ENCODE measurements at regions not wholly inside any gene's neighbourhood (a gene's known extent, or its start where the extent isn't known, plus 50 kb on each side); places are given as distances from the start of the nearest gene placed in this dataset.

DNA sequence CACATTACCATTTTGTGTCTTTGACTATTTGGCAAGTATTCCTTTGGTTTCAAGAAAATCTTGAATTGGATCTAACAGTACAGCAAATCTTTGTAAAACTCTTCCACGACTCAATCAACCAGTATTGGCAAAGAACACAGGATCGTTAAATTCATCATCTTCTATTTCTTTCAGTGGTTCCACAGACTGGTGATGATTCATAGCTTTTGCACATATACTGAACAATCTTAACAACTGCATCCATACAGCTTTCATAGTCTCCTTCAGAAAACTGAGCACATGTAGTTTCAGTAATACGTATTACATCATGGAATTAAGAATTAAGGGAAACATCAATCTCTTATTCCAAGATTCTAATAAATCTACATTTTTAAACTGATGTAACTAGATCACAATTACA is 91.6 kb upstream of the LIPC start:
- H3K36me3 Mint-ChIP-seq (ENCODE audit: low read depth): no peaks in the 10 kb centered on the region
- H3K4me1 Mint-ChIP-seq (ENCODE audit: low read depth): no peaks in the 10 kb centered on the region
- H3K27me3 ChIP-seq (ENCODE audit: control insufficient read depth in 1 of 2, insufficient read depth in 2 of 2, low read length in 2 of 2): no peaks in the 10 kb centered on the region
- H3K27me3 Mint-ChIP-seq: no peaks in the 10 kb centered on the region
- H3K9me3 Mint-ChIP-seq: no peaks in the 10 kb centered on the region
- H3K36me3 ChIP-seq (ENCODE audit: insufficient read depth, low read length): no peaks in the 10 kb centered on the region
- no peak overlapping the region for H3K27ac Mint-ChIP-seq
- CTCF ChIA-PET: no interaction called here
- H3K27ac ChIP-seq (ENCODE audit: low read depth in 1 of 2, low read length in 2 of 2): no peak overlapping the region
- no peak for ATAC-seq (ENCODE audit: poor library complexity)
- H3K4me3 ChIP-seq (ENCODE audit: low read length): no peak overlapping the region
- H3K4me3 Mint-ChIP-seq: no peak overlapping the region
- no peaks in the 10 kb centered on the region for H3K9me3 ChIP-seq (ENCODE audit: control insufficient read depth in 1 of 2, insufficient read depth in 1 of 2, low read length in 2 of 2)
- POLR2A ChIA-PET: no interaction called here
- H3K4me1 ChIP-seq (ENCODE audit: insufficient read depth, low read length): no peaks in the 10 kb centered on the region
- intact Hi-C loops (cut with DNase I, micrococcal nuclease): no loop called here
- no peak for DNase-seq
- TF ChIP-seq, protein P1, sequence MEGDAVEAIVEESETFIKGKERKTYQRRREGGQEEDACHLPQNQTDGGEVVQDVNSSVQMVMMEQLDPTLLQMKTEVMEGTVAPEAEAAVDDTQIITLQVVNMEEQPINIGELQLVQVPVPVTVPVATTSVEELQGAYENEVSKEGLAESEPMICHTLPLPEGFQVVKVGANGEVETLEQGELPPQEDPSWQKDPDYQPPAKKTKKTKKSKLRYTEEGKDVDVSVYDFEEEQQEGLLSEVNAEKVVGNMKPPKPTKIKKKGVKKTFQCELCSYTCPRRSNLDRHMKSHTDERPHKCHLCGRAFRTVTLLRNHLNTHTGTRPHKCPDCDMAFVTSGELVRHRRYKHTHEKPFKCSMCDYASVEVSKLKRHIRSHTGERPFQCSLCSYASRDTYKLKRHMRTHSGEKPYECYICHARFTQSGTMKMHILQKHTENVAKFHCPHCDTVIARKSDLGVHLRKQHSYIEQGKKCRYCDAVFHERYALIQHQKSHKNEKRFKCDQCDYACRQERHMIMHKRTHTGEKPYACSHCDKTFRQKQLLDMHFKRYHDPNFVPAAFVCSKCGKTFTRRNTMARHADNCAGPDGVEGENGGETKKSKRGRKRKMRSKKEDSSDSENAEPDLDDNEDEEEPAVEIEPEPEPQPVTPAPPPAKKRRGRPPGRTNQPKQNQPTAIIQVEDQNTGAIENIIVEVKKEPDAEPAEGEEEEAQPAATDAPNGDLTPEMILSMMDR (IDR thresholded peaks at IDR 0.05): no peak

DNA sequence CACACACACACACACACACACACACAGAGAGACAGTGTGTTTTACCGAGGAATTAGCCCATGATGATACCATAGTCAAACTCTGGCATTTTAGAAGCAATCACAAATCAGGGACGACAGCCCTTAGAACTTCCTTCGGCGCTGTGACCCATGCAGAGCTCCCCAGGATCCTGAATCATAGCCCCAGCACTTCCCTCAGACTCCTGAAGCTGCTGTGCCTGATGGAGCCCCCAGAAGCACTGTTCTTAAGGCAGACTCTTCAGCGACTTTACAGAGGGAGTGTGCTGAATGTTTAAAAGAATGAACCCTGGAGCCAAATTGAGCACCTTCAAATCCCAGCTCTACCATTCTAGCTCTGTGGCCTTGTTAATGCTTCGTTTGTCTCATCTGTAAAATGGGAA is 89.3 kb upstream of the LIPC start:
- TF ChIP-seq, protein P1 (IDR thresholded peaks at IDR 0.05): no peak
- Histone ChIP-seq H3K4me3 (ENCODE audit: low read length) (no peak overlapping the region), H3K27me3 (ENCODE audit: control insufficient read depth in 1 of 2, insufficient read depth in 2 of 2, low read length in 2 of 2) (no peaks in the 10 kb centered on the region), H3K4me1 (ENCODE audit: insufficient read depth, low read length) (no peaks in the 10 kb centered on the region), H3K36me3 (ENCODE audit: insufficient read depth, low read length) (no peaks in the 10 kb centered on the region), H3K9me3 (ENCODE audit: control insufficient read depth in 1 of 2, insufficient read depth in 1 of 2, low read length in 2 of 2) (no peaks in the 10 kb centered on the region), H3K27ac (ENCODE audit: low read depth in 1 of 2, low read length in 2 of 2) (no peak overlapping the region)
- Mint-ChIP-seq H3K27me3 (no peaks in the 10 kb centered on the region), H3K4me3 (no peak overlapping the region), H3K9me3 (no peaks in the 10 kb centered on the region), H3K36me3 (ENCODE audit: low read depth) (no peaks in the 10 kb centered on the region), H3K27ac (no peak overlapping the region), H3K4me1 (ENCODE audit: low read depth) (no peaks in the 10 kb centered on the region)
- intact Hi-C loops (cut with DNase I, micrococcal nuclease): no loop called here
- ATAC-seq (ENCODE audit: poor library complexity) (no peak), DNase-seq (no peak)
- ChIA-PET CTCF (no interaction called here), POLR2A (no interaction called here)

DNA sequence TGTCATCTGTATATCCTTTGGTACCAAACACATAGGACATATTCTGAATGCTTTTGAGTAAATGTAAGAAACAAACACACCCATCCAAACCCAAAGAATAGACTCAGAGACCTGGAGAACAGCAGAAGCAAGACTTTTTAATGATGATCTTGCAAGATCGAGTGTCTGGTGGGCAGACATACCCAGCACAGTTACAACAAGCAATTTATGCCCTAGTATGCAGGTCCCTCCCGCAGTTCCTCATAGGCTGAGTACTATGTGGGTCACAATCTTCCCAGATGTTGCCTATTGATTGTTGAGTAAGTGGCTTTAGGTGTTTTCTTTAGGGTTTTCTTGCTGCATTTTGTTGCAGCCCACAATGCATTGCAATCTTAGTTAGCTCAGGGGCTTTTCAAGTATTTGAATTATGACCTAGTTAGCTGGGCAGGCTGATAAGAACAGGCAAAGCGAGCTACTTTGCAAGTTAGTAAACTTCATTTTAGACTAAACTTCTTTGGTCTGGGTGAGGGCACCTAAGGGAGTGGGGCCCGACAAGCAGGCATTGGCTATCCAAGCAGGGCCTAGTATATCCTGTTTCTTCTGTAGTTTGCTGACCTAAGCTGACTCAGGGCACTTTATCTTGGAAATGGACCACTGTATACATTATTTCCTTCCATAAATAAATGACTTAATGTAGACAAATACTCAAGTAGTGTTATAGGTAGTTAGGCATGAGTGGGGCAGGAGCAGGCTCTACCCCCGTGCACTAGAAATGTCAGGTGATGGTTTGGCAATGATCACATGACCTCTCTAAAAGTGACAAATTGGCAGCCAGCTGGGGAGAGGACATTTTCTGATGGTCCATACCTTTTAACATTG is 87.3 kb upstream of the LIPC start:
- ChIA-PET CTCF (no interaction called here), POLR2A (no interaction called here)
- H3K4me1 Mint-ChIP-seq (ENCODE audit: low read depth): no peaks in the 10 kb centered on the region

More for the DNA sequence above, 87.3 kb upstream of the LIPC start:
- Mint-ChIP-seq H3K36me3 (ENCODE audit: low read depth) (no peaks in the 10 kb centered on the region), H3K9me3 (no peaks in the 10 kb centered on the region), H3K27ac (no peak overlapping the region), H3K4me3 (no peak overlapping the region), H3K27me3 (no peaks in the 10 kb centered on the region)
- no peak overlapping the region for H3K4me3 ChIP-seq (ENCODE audit: low read length)
- no peaks in the 10 kb centered on the region for H3K9me3 ChIP-seq (ENCODE audit: control insufficient read depth in 1 of 2, insufficient read depth in 1 of 2, low read length in 2 of 2)
- H3K27me3 ChIP-seq (ENCODE audit: control insufficient read depth in 1 of 2, insufficient read depth in 2 of 2, low read length in 2 of 2): no peaks in the 10 kb centered on the region
- H3K36me3 ChIP-seq (ENCODE audit: insufficient read depth, low read length): no peaks in the 10 kb centered on the region
- DNase-seq: no peak
- intact Hi-C loops (cut with DNase I, micrococcal nuclease): no loop called here
- ATAC-seq (ENCODE audit: poor library complexity): no peak
- no peaks in the 10 kb centered on the region for H3K4me1 ChIP-seq (ENCODE audit: insufficient read depth, low read length)
- no peak overlapping the region for H3K27ac ChIP-seq (ENCODE audit: low read depth in 1 of 2, low read length in 2 of 2)
- TF ChIP-seq, protein P1 (IDR thresholded peaks at IDR 0.05): no peak

Measured in CD4-positive, alpha-beta T cell (primary cell).